H9 (cell line): ENCODE measurements at regions not wholly inside any gene's neighbourhood (a gene's known extent, or its start where the extent isn't known, plus 50 kb on each side); places are given as distances from the start of the nearest gene placed in this dataset.

Source experiments
- DNase-seq: peaks from one replicate; pipeline ENCODE4 v3.0.0-alpha.2; 2017
- H2AFZ ChIP-seq: one replicate; pipeline ENCODE4 v1.6.1; 2013; ENCODE audit warnings: mild to moderate bottlenecking, low read length, control low read depth, moderate library complexity
- H2AK5ac ChIP-seq: 2 replicates; pipeline ENCODE4 v1.6.1; 2013; ENCODE audit warnings: low read length, control low read depth, mixed read lengths; ENCODE audit not compliant: insufficient read length
- H2BK120ac ChIP-seq: one replicate; pipeline ENCODE4 v1.6.1; 2013; ENCODE audit warnings: low read depth, mild to moderate bottlenecking, low read length, control low read depth, inconsistent platforms; ENCODE audit not compliant: poor library complexity, severe bottlenecking
- H2BK12ac ChIP-seq: 2 replicates; pipeline ENCODE4 v1.6.1; 2013; ENCODE audit warnings: low read length, control low read depth, mixed read lengths, low read depth; ENCODE audit not compliant: insufficient read length
- H2BK15ac ChIP-seq: 2 replicates; pipeline ENCODE4 v1.6.1; 2013; ENCODE audit warnings: low read depth, low read length, control low read depth
- H2BK20ac ChIP-seq: one replicate; pipeline ENCODE4 v1.6.1; 2013; ENCODE audit warnings: low read depth, mild to moderate bottlenecking, low read length, control low read depth, inconsistent platforms; ENCODE audit not compliant: poor library complexity, severe bottlenecking
- H2BK5ac ChIP-seq: 2 replicates; pipeline ENCODE4 v1.6.1; 2013; ENCODE audit warnings: low read length, control low read depth, mixed read lengths; ENCODE audit not compliant: insufficient read length
- H3K14ac ChIP-seq: 2 replicates; pipeline ENCODE4 v1.6.1; 2013; ENCODE audit warnings: low read length, control low read depth; ENCODE audit not compliant: insufficient read depth
- H3K18ac ChIP-seq: 2 replicates; pipeline ENCODE4 v1.6.1; 2013; ENCODE audit warnings: low read depth, mild to moderate bottlenecking, mixed read lengths, low read length, control low read depth; ENCODE audit not compliant: insufficient read length
- H3K23ac ChIP-seq: 2 replicates; pipeline ENCODE4 v1.6.1; 2013; ENCODE audit warnings: low read length, control low read depth, mixed read lengths, low read depth; ENCODE audit not compliant: insufficient read length
- H3K23me2 ChIP-seq: 2 replicates; pipeline ENCODE4 v1.6.1; 2013; ENCODE audit warnings: low read depth, mild to moderate bottlenecking, mixed read lengths, low read length, control low read depth; ENCODE audit not compliant: insufficient read length, poor library complexity, severe bottlenecking
- H3K27ac ChIP-seq: 2 replicates; pipeline ENCODE4 v1.5.1; 2013; ENCODE audit warnings: low read length, control low read depth, mixed read lengths, low read depth; ENCODE audit not compliant: insufficient read length
- H3K27me3 ChIP-seq: 2 replicates; pipeline ENCODE4 v1.6.1; 2013; ENCODE audit warnings: low read length, control low read depth, inconsistent platforms; ENCODE audit not compliant: insufficient read depth
- H3K4ac ChIP-seq: 2 replicates; pipeline ENCODE4 v1.6.1; 2013; ENCODE audit warnings: low read depth, mild to moderate bottlenecking, control low read depth, inconsistent platforms, low read length, moderate library complexity
- H3K4me1 ChIP-seq: 2 replicates; pipeline ENCODE4 v1.6.1; 2013; ENCODE audit warnings: low read length, control low read depth, inconsistent platforms; ENCODE audit not compliant: insufficient read depth
- H3K4me2 ChIP-seq: 2 replicates; pipeline ENCODE4 v1.6.1; 2013; ENCODE audit warnings: low read length, control low read depth, mixed read lengths; ENCODE audit not compliant: insufficient read length, insufficient read depth
- H3K56ac ChIP-seq: 2 replicates; pipeline ENCODE4 v1.6.1; 2013; ENCODE audit warnings: low read depth, mild to moderate bottlenecking, mixed read lengths, low read length, control low read depth; ENCODE audit not compliant: insufficient read length
- H3K79me1 ChIP-seq: 2 replicates; pipeline ENCODE4 v1.6.1; 2013; ENCODE audit warnings: low read depth, mild to moderate bottlenecking, moderate library complexity, low read length, control low read depth, inconsistent platforms; ENCODE audit not compliant: insufficient read depth, poor library complexity, severe bottlenecking
- H3K79me2 ChIP-seq: 2 replicates; pipeline ENCODE4 v1.6.1; 2013; ENCODE audit warnings: low read length, control low read depth, inconsistent platforms; ENCODE audit not compliant: insufficient read depth
- H3K9ac ChIP-seq: 2 replicates; pipeline ENCODE4 v1.6.1; 2013; ENCODE audit warnings: low read length, control low read depth, mixed read lengths; ENCODE audit not compliant: insufficient read length; ENCODE audit errors: extremely low read depth
- H3K9me3 ChIP-seq: one replicate; pipeline ENCODE4 v1.6.1; 2013; ENCODE audit warnings: low read depth, low read length, inconsistent platforms; ENCODE audit not compliant: control insufficient read depth
- H3T11ph ChIP-seq: one replicate; pipeline ENCODE4 v1.6.1; 2013; ENCODE audit warnings: mild to moderate bottlenecking, low read length, control low read depth, inconsistent platforms
- H4K20me1 ChIP-seq: one replicate; pipeline ENCODE4 v1.6.1; 2013; ENCODE audit not compliant: control insufficient read depth, insufficient read length, insufficient read depth
- H4K5ac ChIP-seq: 2 replicates; pipeline ENCODE4 v1.6.1; 2013; ENCODE audit warnings: low read depth, mild to moderate bottlenecking, mixed read lengths, low read length, control low read depth; ENCODE audit not compliant: insufficient read length
- H4K8ac ChIP-seq: replicated peaks from 2 replicates; pipeline ENCODE4 v1.6.1; 2013; ENCODE audit warnings: low read length, control low read depth, mixed read lengths, low read depth; ENCODE audit not compliant: insufficient read length
- H4K91ac ChIP-seq: 2 replicates; pipeline ENCODE4 v1.6.1; 2013; ENCODE audit warnings: low read depth, mild to moderate bottlenecking, moderate library complexity, mixed read lengths, low read length, control low read depth; ENCODE audit not compliant: insufficient read length
- H3K27ac Mint-ChIP-seq, 3 experiments: 2 replicates in 2 of 3; 3 replicates in 1 of 3; pipeline ENCODE4 v1.8.0; 2020 to 2021; ENCODE audit warnings: mixed read lengths in 3 of 3, mild to moderate bottlenecking in 1 of 3, moderate library complexity in 1 of 3
- H3K27me3 Mint-ChIP-seq: 2 replicates; pipeline ENCODE4 v1.8.0; 2021; ENCODE audit warnings: low read depth, mild to moderate bottlenecking, moderate library complexity, mixed read lengths
- H3K36me3 Mint-ChIP-seq, 3 experiments: 2 replicates in 2 of 3; 3 replicates in 1 of 3; pipeline ENCODE4 v1.8.0; 2020 to 2021; ENCODE audit warnings: low read depth in 3 of 3, mixed read lengths in 3 of 3; ENCODE audit not compliant: insufficient read depth in 1 of 3
- H3K4me1 Mint-ChIP-seq, 2 experiments: 2 replicates each; pipeline ENCODE4 v1.8.0; 2020; ENCODE audit warnings: mixed read lengths in 2 of 2
- H3K4me3 Mint-ChIP-seq, 2 experiments: 2 replicates in 1 of 2; 3 replicates in 1 of 2; pipeline ENCODE4 v1.8.0; 2020 to 2021; ENCODE audit warnings: mild to moderate bottlenecking in 2 of 2, mixed read lengths in 2 of 2, moderate library complexity in 1 of 2
- H3K9me3 Mint-ChIP-seq, 2 experiments: 2 replicates in 1 of 2; 3 replicates in 1 of 2; pipeline ENCODE4 v1.8.0; 2020; ENCODE audit warnings: mild to moderate bottlenecking in 2 of 2, mixed read lengths in 2 of 2, moderate library complexity in 1 of 2
- CTCF ChIP-seq: fragments of 200-600 bp; sonication (generic); conservative IDR thresholded peaks from 3 replicates; pipeline ENCODE4 v1.8.0; 2021; ENCODE audit warnings: antibody characterized with exemption, mild to moderate bottlenecking
- WGBS: extraction: QIAGEN DNeasy Blood & Tissue Kit; methylation state at CpG from one replicate; pipeline ENCODE4 v1.1.7; 2013; ENCODE audit warnings: missing lambda C conversion rate, low lambda C conversion rate, mixed read lengths; ENCODE audit not compliant: insufficient read length; ENCODE audit errors: extremely low coverage; 5-methylcytosine and 5-hydroxymethylcytosine counted together

GRCh38 chr3:88334187-88334868 lies 184.6 kb downstream of the C3orf38 start:
- WGBS = no CpG with 5 or more reads among the region's 7 CpGs
- Histone ChIP-seq H4K91ac (no peak overlapping the region), H3K56ac (no peak overlapping the region), H3K27me3 (no peaks in the 10 kb centered on the region), H3K4me1 (no peaks in the 10 kb centered on the region), H2BK20ac (no peak overlapping the region), H2BK5ac (no peak overlapping the region), H3K18ac (no peak overlapping the region), H3K4me2 (no peak overlapping the region), H3K23me2 (no peaks in the 10 kb centered on the region), H2BK120ac (no peak overlapping the region), H3K79me1 (no peaks in the 10 kb centered on the region), H3K23ac (no peak overlapping the region), H4K5ac (no peak overlapping the region), H2BK12ac (no peak overlapping the region), H4K8ac (no peak overlapping the region), H2AK5ac (no peak overlapping the region), H2AFZ (no peak overlapping the region), H4K20me1 (no peaks in the 10 kb centered on the region), H3K9me3 (no peaks in the 10 kb centered on the region), H3K27ac (no peak overlapping the region), H3K9ac (no peak overlapping the region), H3T11ph (no peak overlapping the region), H3K79me2 (no peaks in the 10 kb centered on the region), H3K14ac (no peak overlapping the region), H3K4ac (no peak overlapping the region), H2BK15ac (no peak overlapping the region)
- no peak for TF ChIP-seq CTCF
- no peak overlapping the region for H3K4me3 Mint-ChIP-seq
- H3K9me3 Mint-ChIP-seq = peaks cover 18 to 29% of the 10 kb centered on the region in 2 experiments
- H3K36me3 Mint-ChIP-seq = peaks cover 8 to 18% (median 15%) of the 10 kb centered on the region in 3 experiments; a peak in 6 of 7 replicates
- no peaks in the 10 kb centered on the region for H3K27me3 Mint-ChIP-seq
- H3K4me1 Mint-ChIP-seq = peaks cover 5 to 6% of the 10 kb centered on the region in 2 experiments
- no peak for DNase-seq
- no peak overlapping the region for H3K27ac Mint-ChIP-seq
